Skeletal muscle satellite cell (primary cell): ENCODE measurements at regions not wholly inside any gene's neighbourhood (a gene's known extent, or its start where the extent isn't known, plus 50 kb on each side); places are given as distances from the start of the nearest gene placed in this dataset.
"Not testable (repeated sequence)": the region's sequence is repeated elsewhere in the genome, so short reads cannot be mapped to it uniquely, and the experiment has no call there.

Source experiments
- H3K27me3 ChIP-seq: 2 replicates; pipeline ENCODE4 v1.7.0; 2013; ENCODE audit warnings: low read length; ENCODE audit not compliant: control insufficient read depth, insufficient read depth
- H3K36me3 ChIP-seq: 2 replicates; pipeline ENCODE4 v1.7.0; 2013; ENCODE audit warnings: mild to moderate bottlenecking, control low read depth, low read length; ENCODE audit not compliant: insufficient read depth
- H3K4me1 ChIP-seq: 2 replicates; pipeline ENCODE4 v1.7.0; 2013; ENCODE audit warnings: low read length; ENCODE audit not compliant: control insufficient read depth, insufficient read depth
- H3K4me2 ChIP-seq: 2 replicates; pipeline ENCODE4 v1.7.0; 2013; ENCODE audit warnings: mild to moderate bottlenecking, low read length
- H3K4me3 ChIP-seq: 2 replicates; pipeline ENCODE4 v1.7.0; 2013; ENCODE audit warnings: low read length
- H3K9ac ChIP-seq: 2 replicates; pipeline ENCODE4 v1.7.0; 2013; ENCODE audit warnings: mild to moderate bottlenecking, low read depth, low read length, moderate library complexity
- H3K9me3 ChIP-seq: replicated peaks from 2 replicates; pipeline ENCODE4 v1.7.0; 2013; ENCODE audit warnings: mild to moderate bottlenecking, control low read depth, low read length

GRCh38 chr2:150059676-150060075 is 427.8 kb downstream of the RND3 start:
- not testable (repeated sequence) for H3K4me2 ChIP-seq, H3K9me3 ChIP-seq, H3K4me3 ChIP-seq, H3K27me3 ChIP-seq, H3K9ac ChIP-seq, H3K36me3 ChIP-seq
- peaks cover 18% of the 10 kb centered on the region for H3K4me1 ChIP-seq

GRCh38 chr2:150052457-150052856 is 435.0 kb downstream of the RND3 start:
- Histone ChIP-seq H3K36me3 (no peaks in the 10 kb centered on the region), H3K9ac (no peak overlapping the region), H3K4me2 (no peak overlapping the region), H3K4me3 (no peak overlapping the region), H3K27me3 (no peaks in the 10 kb centered on the region), H3K9me3 (no peaks in the 10 kb centered on the region), H3K4me1 (no peaks in the 10 kb centered on the region)

- Histone ChIP-seq H3K4me3 (no peak overlapping the region), H3K9ac (no peak overlapping the region), H3K27me3 (no peaks in the 10 kb centered on the region), H3K4me2 (no peak overlapping the region), H3K36me3 (no peaks in the 10 kb centered on the region), H3K9me3 (no peaks in the 10 kb centered on the region), H3K4me1 (peaks cover 10% of the 10 kb centered on the region)
These were observed 436.5 kb downstream of the RND3 start for GRCh38 chr2:150051004-150051403.

- H3K9ac ChIP-seq: no peak overlapping the region
- H3K4me3 ChIP-seq: no peak overlapping the region
- H3K36me3 ChIP-seq: no peaks in the 10 kb centered on the region
- H3K4me1 ChIP-seq: peaks cover 14% of the 10 kb centered on the region
- H3K9me3 ChIP-seq: no peaks in the 10 kb centered on the region
- no peaks in the 10 kb centered on the region for H3K27me3 ChIP-seq
- no peak overlapping the region for H3K4me2 ChIP-seq
These were observed 437.4 kb downstream of the RND3 start for GRCh38 chr2:150050036-150050435.

- no peak overlapping the region for H3K4me3 ChIP-seq
- H3K4me2 ChIP-seq: no peak overlapping the region
- no peaks in the 10 kb centered on the region for H3K36me3 ChIP-seq
- H3K27me3 ChIP-seq: no peaks in the 10 kb centered on the region
- no peak overlapping the region for H3K9ac ChIP-seq
- H3K4me1 ChIP-seq: peaks cover 14% of the 10 kb centered on the region
- H3K9me3 ChIP-seq: no peaks in the 10 kb centered on the region
These were observed 439.7 kb downstream of the RND3 start for GRCh38 chr2:150047620-150048222.

GRCh38 chr2:150046810-150047209 is 440.7 kb downstream of the RND3 start:
- Histone ChIP-seq H3K36me3 (no peaks in the 10 kb centered on the region), H3K27me3 (no peaks in the 10 kb centered on the region), H3K4me3 (peak overlapping the region; percentile 64), H3K9ac (peak overlapping the region; percentile 58), H3K4me2 (peak overlapping the region; percentile 79), H3K4me1 (peaks cover 16% of the 10 kb centered on the region), H3K9me3 (no peaks in the 10 kb centered on the region)

- Histone ChIP-seq H3K9me3 (no peaks in the 10 kb centered on the region), H3K4me1 (peaks cover 18% of the 10 kb centered on the region), H3K36me3 (no peaks in the 10 kb centered on the region), H3K4me3 (peak overlapping the region; percentile 64), H3K9ac (peak overlapping the region; percentile 58), H3K27me3 (no peaks in the 10 kb centered on the region), H3K4me2 (peak overlapping the region; percentile 79)
These were observed 441.3 kb downstream of the RND3 start for GRCh38 chr2:150046211-150046610.

GRCh38 chr2:150045601-150046000 is 441.9 kb downstream of the RND3 start:
- H3K9me3 ChIP-seq: no peaks in the 10 kb centered on the region
- no peaks in the 10 kb centered on the region for H3K36me3 ChIP-seq
- no peak overlapping the region for H3K4me3 ChIP-seq
- H3K4me2 ChIP-seq: no peak overlapping the region
- H3K4me1 ChIP-seq: peaks cover 18% of the 10 kb centered on the region
- H3K9ac ChIP-seq: peak overlapping the region; percentile 58
- H3K27me3 ChIP-seq: no peaks in the 10 kb centered on the region

- Histone ChIP-seq H3K4me2 (no peak overlapping the region), H3K9ac (no peak overlapping the region), H3K36me3 (no peaks in the 10 kb centered on the region), H3K4me3 (no peak overlapping the region), H3K4me1 (peaks cover 18% of the 10 kb centered on the region), H3K27me3 (no peaks in the 10 kb centered on the region), H3K9me3 (no peaks in the 10 kb centered on the region)
These were observed 444.3 kb downstream of the RND3 start for GRCh38 chr2:150043172-150043500.

GRCh38 chr2:150042500-150043171 is 444.8 kb downstream of the RND3 start:
- Histone ChIP-seq H3K4me3 (no peak overlapping the region), H3K4me2 (no peak overlapping the region), H3K4me1 (peaks cover 18% of the 10 kb centered on the region), H3K36me3 (no peaks in the 10 kb centered on the region), H3K9me3 (no peaks in the 10 kb centered on the region), H3K9ac (no peak overlapping the region), H3K27me3 (no peaks in the 10 kb centered on the region)

- H3K4me1 ChIP-seq: peaks cover 17% of the 10 kb centered on the region
- H3K27me3 ChIP-seq: no peaks in the 10 kb centered on the region
These were observed 445.6 kb downstream of the RND3 start for GRCh38 chr2:150041722-150042425.

GRCh38 chr2:150036622-150037021 is 449.0 kb upstream of the MMADHC start:
- no peak overlapping the region for H3K4me3 ChIP-seq
- no peaks in the 10 kb centered on the region for H3K4me1 ChIP-seq
- no peaks in the 10 kb centered on the region for H3K36me3 ChIP-seq
- H3K27me3 ChIP-seq: no peaks in the 10 kb centered on the region
- H3K4me2 ChIP-seq: no peak overlapping the region
- H3K9me3 ChIP-seq: no peaks in the 10 kb centered on the region
- H3K9ac ChIP-seq: no peak overlapping the region

More at GRCh38 chr2:150041722-150042425, 445.6 kb downstream of the RND3 start:
- no peaks in the 10 kb centered on the region for H3K9me3 ChIP-seq
- H3K4me3 ChIP-seq: no peak overlapping the region
- H3K4me2 ChIP-seq: no peak overlapping the region
- no peaks in the 10 kb centered on the region for H3K36me3 ChIP-seq
- H3K9ac ChIP-seq: no peak overlapping the region
